Colonic mucosa (tissue), 4 donors: ENCODE measurements at regions not wholly inside any gene's neighbourhood (a gene's known extent, or its start where the extent isn't known, plus 50 kb on each side); places are given as distances from the start of the nearest gene placed in this dataset.

Experiments
- DNase-seq: peaks from one replicate; pipeline ENCODE4 v3.0.0-alpha.2; 2020
- H3K27ac ChIP-seq: fragments of 200-600 bp; one replicate; pipeline ENCODE4 v1.8.0; 2021
- H3K27me3 ChIP-seq: fragments of 200-600 bp; one replicate; pipeline ENCODE4 v1.8.0; 2021
- H3K36me3 ChIP-seq: fragments of 200-600 bp; one replicate; pipeline ENCODE4 v1.8.0; 2021
- H3K4me1 ChIP-seq: fragments of 200-600 bp; one replicate; pipeline ENCODE4 v1.8.0; 2021; ENCODE audit warnings: mild to moderate bottlenecking
- H3K4me3 ChIP-seq: fragments of 200-600 bp; one replicate; pipeline ENCODE4 v1.8.0; 2021
- H3K9ac ChIP-seq, 2 donors: one replicate each; pipeline ENCODE4 v1.7.0; 2013; ENCODE audit warnings: control low read depth in 2 of 2, low read depth in 2 of 2, low read length in 2 of 2
- H3K9me3 ChIP-seq: fragments of 200-600 bp; one replicate; pipeline ENCODE4 v1.8.0; 2021
- CTCF ChIP-seq: fragments of 200-600 bp; IDR thresholded peaks from one replicate; pipeline ENCODE4 v1.8.0; 2022; ENCODE audit warnings: antibody characterized with exemption, mild to moderate bottlenecking
- intact Hi-C: fragments of 100-400 bp; cut with DNase I; formaldehyde crosslinking; loops from one replicate; pipeline ENCODE4 v1.14.1; 2022
- donor health status: healthy.
- donor health status: DM: no; HTN: no; CAD: no.
- donor health status: DM: no; HTN: no; CAD: no.

- no peak overlapping the region for H3K27ac ChIP-seq
These were observed 141.7 kb downstream of the CD164 start for GRCh38 chr6:109240370-109241084.

GRCh38 chr6:109239651-109240321 lies 142.5 kb downstream of the CD164 start:
- no peak overlapping the region for H3K9ac ChIP-seq
- no peak for TF ChIP-seq CTCF
- DNase-seq = no peak
- no peak overlapping the region for H3K27ac ChIP-seq
- H3K27me3 ChIP-seq = no peaks in the 10 kb centered on the region
- intact Hi-C loops = loop anchor here (5.0 kb wide), 1 partner anchor 52 kb away; no protein-coding TSS in a partner anchor
- H3K9me3 ChIP-seq = no peaks in the 10 kb centered on the region
- peaks cover 8% of the 10 kb centered on the region for H3K4me1 ChIP-seq
- no peaks in the 10 kb centered on the region for H3K36me3 ChIP-seq
- no peak overlapping the region for H3K4me3 ChIP-seq

More at GRCh38 chr6:109240370-109241084, 141.7 kb downstream of the CD164 start:
- Histone ChIP-seq H3K9me3 (no peaks in the 10 kb centered on the region), H3K27me3 (no peaks in the 10 kb centered on the region), H3K9ac (no peak overlapping the region), H3K36me3 (no peaks in the 10 kb centered on the region), H3K4me3 (no peak overlapping the region), H3K4me1 (peaks cover 8% of the 10 kb centered on the region)
- intact Hi-C loops = no loop called here
- DNase-seq = no peak
- no peak for TF ChIP-seq CTCF

GRCh38 chr6:109239160-109239559 lies 143.1 kb downstream of the CD164 start:
- no peaks in the 10 kb centered on the region for H3K9me3 ChIP-seq
- no peak for DNase-seq
- H3K27me3 ChIP-seq = no peaks in the 10 kb centered on the region
- no peak for TF ChIP-seq CTCF
- no peaks in the 10 kb centered on the region for H3K36me3 ChIP-seq
- no peak overlapping the region for H3K4me3 ChIP-seq
- no peak overlapping the region for H3K9ac ChIP-seq
- no peak overlapping the region for H3K27ac ChIP-seq
- intact Hi-C loops = loop anchor here (5.0 kb wide), 1 partner anchor 52 kb away; no protein-coding TSS in a partner anchor
- peaks cover 8% of the 10 kb centered on the region for H3K4me1 ChIP-seq

- Histone ChIP-seq H3K27me3 (no peaks in the 10 kb centered on the region), H3K9ac (no peak overlapping the region), H3K4me1 (peaks cover 8% of the 10 kb centered on the region), H3K36me3 (no peaks in the 10 kb centered on the region), H3K4me3 (no peak overlapping the region), H3K27ac (no peak overlapping the region), H3K9me3 (no peaks in the 10 kb centered on the region)
- no peak for DNase-seq
- no peak for TF ChIP-seq CTCF
- intact Hi-C loops = loop anchor here (5.0 kb wide), 1 partner anchor 51 kb away; no protein-coding TSS in a partner anchor
These were observed 143.1 kb downstream of the CEP57L1 start for GRCh38 chr6:109238396-109238795.

GRCh38 chr6:109237986-109238329 lies 142.7 kb downstream of the CEP57L1 start:
- Histone ChIP-seq H3K36me3 (no peaks in the 10 kb centered on the region), H3K27me3 (no peaks in the 10 kb centered on the region), H3K9ac (no peak overlapping the region), H3K4me1 (peaks cover 8% of the 10 kb centered on the region), H3K4me3 (no peak overlapping the region), H3K27ac (no peak overlapping the region), H3K9me3 (no peaks in the 10 kb centered on the region)
- intact Hi-C loops = loop anchor here (5.0 kb wide), 1 partner anchor 51 kb away; no protein-coding TSS in a partner anchor
- TF ChIP-seq CTCF = no peak
- no peak for DNase-seq
